H9 (cell line): ENCODE measurements at regions not wholly inside any gene's neighbourhood (a gene's known extent, or its start where the extent isn't known, plus 50 kb on each side); places are given as distances from the start of the nearest gene placed in this dataset.

Experiments used
- DNase-seq: peaks from one replicate; pipeline ENCODE4 v3.0.0-alpha.2; 2017
- H2AFZ ChIP-seq: one replicate; pipeline ENCODE4 v1.6.1; 2013; ENCODE audit warnings: mild to moderate bottlenecking, low read length, control low read depth, moderate library complexity
- H2AK5ac ChIP-seq: 2 replicates; pipeline ENCODE4 v1.6.1; 2013; ENCODE audit warnings: low read length, control low read depth, mixed read lengths; ENCODE audit not compliant: insufficient read length
- H2BK120ac ChIP-seq: one replicate; pipeline ENCODE4 v1.6.1; 2013; ENCODE audit warnings: low read depth, mild to moderate bottlenecking, low read length, control low read depth, inconsistent platforms; ENCODE audit not compliant: poor library complexity, severe bottlenecking
- H2BK12ac ChIP-seq: 2 replicates; pipeline ENCODE4 v1.6.1; 2013; ENCODE audit warnings: low read length, control low read depth, mixed read lengths, low read depth; ENCODE audit not compliant: insufficient read length
- H2BK15ac ChIP-seq: 2 replicates; pipeline ENCODE4 v1.6.1; 2013; ENCODE audit warnings: low read depth, low read length, control low read depth
- H2BK20ac ChIP-seq: one replicate; pipeline ENCODE4 v1.6.1; 2013; ENCODE audit warnings: low read depth, mild to moderate bottlenecking, low read length, control low read depth, inconsistent platforms; ENCODE audit not compliant: poor library complexity, severe bottlenecking
- H2BK5ac ChIP-seq: 2 replicates; pipeline ENCODE4 v1.6.1; 2013; ENCODE audit warnings: low read length, control low read depth, mixed read lengths; ENCODE audit not compliant: insufficient read length
- H3K14ac ChIP-seq: 2 replicates; pipeline ENCODE4 v1.6.1; 2013; ENCODE audit warnings: low read length, control low read depth; ENCODE audit not compliant: insufficient read depth
- H3K18ac ChIP-seq: 2 replicates; pipeline ENCODE4 v1.6.1; 2013; ENCODE audit warnings: low read depth, mild to moderate bottlenecking, mixed read lengths, low read length, control low read depth; ENCODE audit not compliant: insufficient read length
- H3K23ac ChIP-seq: 2 replicates; pipeline ENCODE4 v1.6.1; 2013; ENCODE audit warnings: low read length, control low read depth, mixed read lengths, low read depth; ENCODE audit not compliant: insufficient read length
- H3K23me2 ChIP-seq: 2 replicates; pipeline ENCODE4 v1.6.1; 2013; ENCODE audit warnings: low read depth, mild to moderate bottlenecking, mixed read lengths, low read length, control low read depth; ENCODE audit not compliant: insufficient read length, poor library complexity, severe bottlenecking
- H3K27ac ChIP-seq: 2 replicates; pipeline ENCODE4 v1.5.1; 2013; ENCODE audit warnings: low read length, control low read depth, mixed read lengths, low read depth; ENCODE audit not compliant: insufficient read length
- H3K27me3 ChIP-seq: 2 replicates; pipeline ENCODE4 v1.6.1; 2013; ENCODE audit warnings: low read length, control low read depth, inconsistent platforms; ENCODE audit not compliant: insufficient read depth
- H3K4ac ChIP-seq: 2 replicates; pipeline ENCODE4 v1.6.1; 2013; ENCODE audit warnings: low read depth, mild to moderate bottlenecking, control low read depth, inconsistent platforms, low read length, moderate library complexity
- H3K4me1 ChIP-seq: 2 replicates; pipeline ENCODE4 v1.6.1; 2013; ENCODE audit warnings: low read length, control low read depth, inconsistent platforms; ENCODE audit not compliant: insufficient read depth
- H3K4me2 ChIP-seq: 2 replicates; pipeline ENCODE4 v1.6.1; 2013; ENCODE audit warnings: low read length, control low read depth, mixed read lengths; ENCODE audit not compliant: insufficient read length, insufficient read depth
- H3K56ac ChIP-seq: 2 replicates; pipeline ENCODE4 v1.6.1; 2013; ENCODE audit warnings: low read depth, mild to moderate bottlenecking, mixed read lengths, low read length, control low read depth; ENCODE audit not compliant: insufficient read length
- H3K79me1 ChIP-seq: 2 replicates; pipeline ENCODE4 v1.6.1; 2013; ENCODE audit warnings: low read depth, mild to moderate bottlenecking, moderate library complexity, low read length, control low read depth, inconsistent platforms; ENCODE audit not compliant: insufficient read depth, poor library complexity, severe bottlenecking
- H3K79me2 ChIP-seq: 2 replicates; pipeline ENCODE4 v1.6.1; 2013; ENCODE audit warnings: low read length, control low read depth, inconsistent platforms; ENCODE audit not compliant: insufficient read depth
- H3K9ac ChIP-seq: 2 replicates; pipeline ENCODE4 v1.6.1; 2013; ENCODE audit warnings: low read length, control low read depth, mixed read lengths; ENCODE audit not compliant: insufficient read length; ENCODE audit errors: extremely low read depth
- H3K9me3 ChIP-seq: one replicate; pipeline ENCODE4 v1.6.1; 2013; ENCODE audit warnings: low read depth, low read length, inconsistent platforms; ENCODE audit not compliant: control insufficient read depth
- H3T11ph ChIP-seq: one replicate; pipeline ENCODE4 v1.6.1; 2013; ENCODE audit warnings: mild to moderate bottlenecking, low read length, control low read depth, inconsistent platforms
- H4K20me1 ChIP-seq: one replicate; pipeline ENCODE4 v1.6.1; 2013; ENCODE audit not compliant: control insufficient read depth, insufficient read length, insufficient read depth
- H4K5ac ChIP-seq: 2 replicates; pipeline ENCODE4 v1.6.1; 2013; ENCODE audit warnings: low read depth, mild to moderate bottlenecking, mixed read lengths, low read length, control low read depth; ENCODE audit not compliant: insufficient read length
- H4K8ac ChIP-seq: replicated peaks from 2 replicates; pipeline ENCODE4 v1.6.1; 2013; ENCODE audit warnings: low read length, control low read depth, mixed read lengths, low read depth; ENCODE audit not compliant: insufficient read length
- H4K91ac ChIP-seq: 2 replicates; pipeline ENCODE4 v1.6.1; 2013; ENCODE audit warnings: low read depth, mild to moderate bottlenecking, moderate library complexity, mixed read lengths, low read length, control low read depth; ENCODE audit not compliant: insufficient read length
- H3K27ac Mint-ChIP-seq, 3 experiments: 2 replicates in 2 of 3; 3 replicates in 1 of 3; pipeline ENCODE4 v1.8.0; 2020 to 2021; ENCODE audit warnings: mixed read lengths in 3 of 3, mild to moderate bottlenecking in 1 of 3, moderate library complexity in 1 of 3
- H3K27me3 Mint-ChIP-seq: 2 replicates; pipeline ENCODE4 v1.8.0; 2021; ENCODE audit warnings: low read depth, mild to moderate bottlenecking, moderate library complexity, mixed read lengths
- H3K36me3 Mint-ChIP-seq, 3 experiments: 2 replicates in 2 of 3; 3 replicates in 1 of 3; pipeline ENCODE4 v1.8.0; 2020 to 2021; ENCODE audit warnings: low read depth in 3 of 3, mixed read lengths in 3 of 3; ENCODE audit not compliant: insufficient read depth in 1 of 3
- H3K4me1 Mint-ChIP-seq, 2 experiments: 2 replicates each; pipeline ENCODE4 v1.8.0; 2020; ENCODE audit warnings: mixed read lengths in 2 of 2
- H3K4me3 Mint-ChIP-seq, 2 experiments: 2 replicates in 1 of 2; 3 replicates in 1 of 2; pipeline ENCODE4 v1.8.0; 2020 to 2021; ENCODE audit warnings: mild to moderate bottlenecking in 2 of 2, mixed read lengths in 2 of 2, moderate library complexity in 1 of 2
- H3K9me3 Mint-ChIP-seq, 2 experiments: 2 replicates in 1 of 2; 3 replicates in 1 of 2; pipeline ENCODE4 v1.8.0; 2020; ENCODE audit warnings: mild to moderate bottlenecking in 2 of 2, mixed read lengths in 2 of 2, moderate library complexity in 1 of 2
- WGBS: extraction: QIAGEN DNeasy Blood & Tissue Kit; methylation state at CpG from one replicate; pipeline ENCODE4 v1.1.7; 2013; ENCODE audit warnings: missing lambda C conversion rate, low lambda C conversion rate, mixed read lengths; ENCODE audit not compliant: insufficient read length; ENCODE audit errors: extremely low coverage; 5-methylcytosine and 5-hydroxymethylcytosine counted together
- TF ChIP-seq, protein P1 (sequence below): fragments of 200-600 bp; sonication (generic); conservative IDR thresholded peaks from 3 replicates; pipeline ENCODE4 v1.8.0; 2021; ENCODE audit warnings: antibody characterized with exemption, mild to moderate bottlenecking

DNA sequence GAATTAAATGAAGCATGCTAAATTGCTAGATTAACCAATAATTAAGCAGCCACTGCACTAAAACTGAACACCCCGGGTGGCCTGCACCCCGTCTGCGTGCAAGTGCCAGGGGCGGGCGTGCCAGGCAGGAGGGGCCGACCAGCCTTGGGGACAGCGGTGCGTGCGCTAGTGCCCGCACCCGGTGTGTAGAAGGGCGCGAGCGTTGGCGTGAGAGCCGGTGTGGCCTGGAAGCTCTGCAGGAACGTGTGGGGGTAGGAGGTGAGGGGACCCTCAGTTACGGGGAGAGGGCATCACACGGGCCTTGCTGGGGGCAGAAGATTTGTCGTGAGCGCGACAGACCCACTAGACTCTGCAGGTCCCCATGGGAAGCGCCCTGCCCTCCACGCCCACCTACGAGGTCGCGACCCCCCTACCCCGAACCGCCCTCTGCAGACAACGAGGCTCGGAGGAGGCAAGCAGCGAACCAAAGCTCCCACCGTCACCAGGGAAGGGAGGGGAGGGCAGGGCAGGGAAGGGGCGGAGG is 105.8 kb downstream of the FAM53A start:
- Histone ChIP-seq H3K23me2 (peaks cover 9% of the 10 kb centered on the region), H4K20me1 (no peaks in the 10 kb centered on the region), H3K79me2 (no peaks in the 10 kb centered on the region), H2BK120ac (no peak overlapping the region), H3K4me2 (peak overlapping the region; percentile 66), H2BK15ac (no peak overlapping the region), H3T11ph (no peak overlapping the region), H3K23ac (no peak overlapping the region), H3K18ac (peak overlapping the region; percentile 82), H3K14ac (peak overlapping the region; percentile 83; the same call in 1 of the 2 replicates), H3K4ac (no peak overlapping the region), H3K79me1 (no peaks in the 10 kb centered on the region), H4K91ac (no peak overlapping the region), H2AFZ (no peak overlapping the region), H3K9ac (no peak overlapping the region), H2BK12ac (no peak overlapping the region), H3K27ac (no peak overlapping the region), H4K8ac (no peak overlapping the region), H2AK5ac (no peak overlapping the region), H4K5ac (no peak overlapping the region), H3K4me1 (no peaks in the 10 kb centered on the region), H2BK5ac (no peak overlapping the region), H3K56ac (no peak overlapping the region), H2BK20ac (no peak overlapping the region), H3K9me3 (no peaks in the 10 kb centered on the region), H3K27me3 (no peaks in the 10 kb centered on the region)
- H3K4me3 Mint-ChIP-seq: peak overlapping the region; percentile 29 to 77; a peak in 4 of 5 replicates
- H3K4me1 Mint-ChIP-seq: peaks cover 12 to 39% of the 10 kb centered on the region in 2 experiments
- peak; percentile 67 for DNase-seq
- no peak overlapping the region for H3K27ac Mint-ChIP-seq
- TF ChIP-seq, protein P1, sequence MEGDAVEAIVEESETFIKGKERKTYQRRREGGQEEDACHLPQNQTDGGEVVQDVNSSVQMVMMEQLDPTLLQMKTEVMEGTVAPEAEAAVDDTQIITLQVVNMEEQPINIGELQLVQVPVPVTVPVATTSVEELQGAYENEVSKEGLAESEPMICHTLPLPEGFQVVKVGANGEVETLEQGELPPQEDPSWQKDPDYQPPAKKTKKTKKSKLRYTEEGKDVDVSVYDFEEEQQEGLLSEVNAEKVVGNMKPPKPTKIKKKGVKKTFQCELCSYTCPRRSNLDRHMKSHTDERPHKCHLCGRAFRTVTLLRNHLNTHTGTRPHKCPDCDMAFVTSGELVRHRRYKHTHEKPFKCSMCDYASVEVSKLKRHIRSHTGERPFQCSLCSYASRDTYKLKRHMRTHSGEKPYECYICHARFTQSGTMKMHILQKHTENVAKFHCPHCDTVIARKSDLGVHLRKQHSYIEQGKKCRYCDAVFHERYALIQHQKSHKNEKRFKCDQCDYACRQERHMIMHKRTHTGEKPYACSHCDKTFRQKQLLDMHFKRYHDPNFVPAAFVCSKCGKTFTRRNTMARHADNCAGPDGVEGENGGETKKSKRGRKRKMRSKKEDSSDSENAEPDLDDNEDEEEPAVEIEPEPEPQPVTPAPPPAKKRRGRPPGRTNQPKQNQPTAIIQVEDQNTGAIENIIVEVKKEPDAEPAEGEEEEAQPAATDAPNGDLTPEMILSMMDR: no peak
- H3K27me3 Mint-ChIP-seq: peaks cover 22% of the 10 kb centered on the region
- peaks cover 0 to 2% of the 10 kb centered on the region in 2 experiments; a peak in 1 of 5 replicates for H3K9me3 Mint-ChIP-seq
- H3K36me3 Mint-ChIP-seq: no peaks in the 10 kb centered on the region; a peak in 1 of 7 replicates
- WGBS: no CpG with 5 or more reads among the region's 34 CpGs
